ENCODE measurements at regions not wholly inside any gene's neighbourhood (a gene's known extent, or its start where the extent isn't known, plus 50 kb on each side); places are given as distances from the start of the nearest gene placed in this dataset.

DNA sequence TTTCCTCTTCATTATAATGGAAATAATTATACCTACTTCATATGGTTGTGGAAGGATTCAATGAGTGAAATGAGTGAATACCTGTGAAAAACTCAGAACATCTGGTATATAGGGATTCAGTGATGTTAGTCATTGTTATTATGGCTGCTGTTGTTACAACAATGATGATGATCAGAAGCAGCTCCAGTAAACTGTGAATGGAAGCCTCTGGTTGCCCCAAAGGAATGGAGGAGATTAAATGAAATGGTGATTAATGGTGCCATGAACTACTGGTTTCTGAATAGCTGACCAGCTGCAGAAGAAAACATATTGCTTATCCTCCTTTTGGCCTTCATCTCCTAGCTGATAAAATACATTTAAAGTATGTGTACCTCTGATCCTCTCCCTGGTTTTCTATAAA lies 372.0 kb downstream of the ARHGEF28 start:
- FAIRE-seq: no peak

DNA sequence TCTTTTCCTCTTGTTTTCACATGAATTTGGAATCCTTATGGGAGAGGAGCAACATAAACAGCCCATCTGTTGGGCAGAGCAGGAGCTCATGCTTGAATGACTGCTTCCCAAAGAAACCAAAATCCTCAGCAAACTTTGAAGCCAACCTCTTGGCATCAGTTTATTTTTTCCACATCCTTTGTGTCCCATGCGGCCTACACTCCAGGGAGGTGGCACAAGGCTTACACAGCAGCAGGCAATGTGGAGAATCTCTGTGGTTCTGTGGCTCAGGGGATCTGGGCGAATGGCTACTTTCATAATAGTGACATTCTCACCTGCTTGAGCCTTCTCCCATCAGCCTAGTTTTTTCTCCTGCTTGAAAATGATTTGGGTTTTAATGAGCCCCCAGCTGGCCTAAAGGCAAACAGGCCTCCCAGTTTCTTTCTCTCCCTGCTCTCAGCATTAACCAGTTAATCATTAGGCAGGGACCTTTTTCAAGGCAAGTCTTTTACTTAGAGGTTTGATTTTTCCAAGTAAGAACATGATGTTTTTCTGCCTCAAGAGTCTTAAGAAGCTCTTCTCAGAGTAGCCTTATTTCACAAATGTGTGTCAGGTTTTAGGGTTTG lies 370.3 kb downstream of the ARHGEF28 start:
- H3K36me3 ChIP-seq (ENCODE audit: control insufficient read depth, insufficient read depth, low read length): no peaks in the 10 kb centered on the region
- FAIRE-seq (no peak), DNase-seq (ENCODE audit: low read depth) (no peak)
- no peaks in the 10 kb centered on the region for H3K27me3 ChIP-seq (ENCODE audit: control insufficient read depth, insufficient read depth, low read length)
- no peak overlapping the region for H3K4me3 ChIP-seq (ENCODE audit: low read depth, low read length)
- TF ChIP-seq, protein P1, sequence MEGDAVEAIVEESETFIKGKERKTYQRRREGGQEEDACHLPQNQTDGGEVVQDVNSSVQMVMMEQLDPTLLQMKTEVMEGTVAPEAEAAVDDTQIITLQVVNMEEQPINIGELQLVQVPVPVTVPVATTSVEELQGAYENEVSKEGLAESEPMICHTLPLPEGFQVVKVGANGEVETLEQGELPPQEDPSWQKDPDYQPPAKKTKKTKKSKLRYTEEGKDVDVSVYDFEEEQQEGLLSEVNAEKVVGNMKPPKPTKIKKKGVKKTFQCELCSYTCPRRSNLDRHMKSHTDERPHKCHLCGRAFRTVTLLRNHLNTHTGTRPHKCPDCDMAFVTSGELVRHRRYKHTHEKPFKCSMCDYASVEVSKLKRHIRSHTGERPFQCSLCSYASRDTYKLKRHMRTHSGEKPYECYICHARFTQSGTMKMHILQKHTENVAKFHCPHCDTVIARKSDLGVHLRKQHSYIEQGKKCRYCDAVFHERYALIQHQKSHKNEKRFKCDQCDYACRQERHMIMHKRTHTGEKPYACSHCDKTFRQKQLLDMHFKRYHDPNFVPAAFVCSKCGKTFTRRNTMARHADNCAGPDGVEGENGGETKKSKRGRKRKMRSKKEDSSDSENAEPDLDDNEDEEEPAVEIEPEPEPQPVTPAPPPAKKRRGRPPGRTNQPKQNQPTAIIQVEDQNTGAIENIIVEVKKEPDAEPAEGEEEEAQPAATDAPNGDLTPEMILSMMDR (IDR thresholded peaks at IDR 0.05; ENCODE audit: insufficient read depth, low read length, severe bottlenecking): no peak

More for the DNA sequence above, 372.0 kb downstream of the ARHGEF28 start:
- no peak overlapping the region for H3K4me3 ChIP-seq (ENCODE audit: low read depth, low read length)
- H3K36me3 ChIP-seq (ENCODE audit: control insufficient read depth, insufficient read depth, low read length): no peaks in the 10 kb centered on the region
- TF ChIP-seq, protein P1 (IDR thresholded peaks at IDR 0.05; ENCODE audit: insufficient read depth, low read length, severe bottlenecking): no peak
- peak; percentile 50 for DNase-seq (ENCODE audit: low read depth)
- no peaks in the 10 kb centered on the region for H3K27me3 ChIP-seq (ENCODE audit: control insufficient read depth, insufficient read depth, low read length)

DNA sequence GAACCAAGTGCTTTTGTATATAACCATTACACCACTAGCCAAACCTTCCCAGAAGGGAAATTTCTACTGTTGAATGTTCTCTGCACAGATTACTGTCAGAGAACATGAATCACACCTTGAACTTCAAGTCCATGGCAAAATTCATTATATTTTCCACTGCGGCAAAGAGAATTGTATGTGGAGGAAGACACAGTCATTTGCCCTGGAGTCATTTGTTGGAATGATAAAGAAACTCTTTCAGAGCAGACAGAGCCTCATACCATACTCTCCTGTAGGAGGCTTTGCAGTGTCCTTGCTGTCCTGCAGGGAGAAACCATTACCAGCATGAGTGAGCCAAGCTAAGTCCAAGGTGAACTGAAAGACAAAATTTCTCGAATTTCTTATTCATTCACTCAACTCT lies 369.0 kb downstream of the ARHGEF28 start:
- DNase-seq (ENCODE audit: low read depth) (peak; percentile 95), FAIRE-seq (no peak)
- H3K4me3 ChIP-seq (ENCODE audit: low read depth, low read length): no peak overlapping the region
- TF ChIP-seq, protein P1 (IDR thresholded peaks at IDR 0.05; ENCODE audit: insufficient read depth, low read length, severe bottlenecking): no peak
- H3K36me3 ChIP-seq (ENCODE audit: control insufficient read depth, insufficient read depth, low read length): no peaks in the 10 kb centered on the region
- no peaks in the 10 kb centered on the region for H3K27me3 ChIP-seq (ENCODE audit: control insufficient read depth, insufficient read depth, low read length)

Data from bronchial epithelial cell (primary cell).